ENCODE measurements at regions not wholly inside any gene's neighbourhood (a gene's known extent, or its start where the extent isn't known, plus 50 kb on each side); places are given as distances from the start of the nearest gene placed in this dataset.

- no peak for ATAC-seq
Observed at GRCh38 chr7:41489885-41490284, 213.0 kb downstream of the INHBA start.

DNA sequence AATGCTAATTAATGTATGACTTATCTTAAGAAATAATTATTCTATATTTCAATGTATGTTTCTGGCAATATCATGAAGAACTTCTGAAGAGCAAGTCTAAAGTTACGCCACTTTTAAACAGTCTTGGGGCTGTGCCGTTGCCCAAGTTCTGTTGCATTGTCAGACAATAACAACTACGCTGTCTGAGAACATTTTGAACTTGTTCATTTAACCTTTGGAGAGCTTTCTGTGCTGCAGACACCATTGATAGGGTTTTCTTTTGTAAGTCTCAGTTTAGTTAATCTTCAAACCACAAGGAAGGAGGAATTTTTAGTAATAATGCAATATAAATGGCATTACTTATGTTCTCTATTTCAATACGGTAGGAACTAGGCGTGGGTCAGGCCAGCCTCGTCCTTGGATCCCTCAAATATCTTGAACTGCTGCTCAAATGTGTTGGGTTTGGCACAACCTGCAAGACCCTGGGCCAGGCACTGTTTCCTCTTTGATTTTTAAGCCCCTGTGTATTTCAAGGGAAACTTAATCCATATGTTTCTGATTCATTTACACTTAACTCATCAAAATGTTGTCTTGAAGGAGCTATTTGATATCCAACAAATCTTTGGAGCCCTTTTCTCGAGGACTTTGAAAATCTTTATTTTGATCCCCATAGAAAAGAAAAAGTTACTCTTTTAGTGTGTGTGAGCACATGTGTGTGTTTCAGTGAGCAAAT is 215.5 kb downstream of the INHBA start:
- TF ChIP-seq ARNTL (CRISPR knock-in tag; IDR thresholded peaks at IDR 0.05; ENCODE audit: borderline replicate concordance, low read depth) (no peak), CSDC2 (CRISPR knock-in tag; IDR thresholded peaks at IDR 0.05) (no peak), ZNF565 (CRISPR knock-in tag; conservative IDR thresholded peaks at IDR 0.05; ENCODE audit: low read depth) (no peak), ZNF8 (CRISPR knock-in tag; IDR thresholded peaks at IDR 0.05) (no peak), SNAI2 (CRISPR knock-in tag; IDR thresholded peaks at IDR 0.05) (no peak), ZFP30 (CRISPR knock-in tag; IDR thresholded peaks at IDR 0.05) (no peak), BACH2 (CRISPR knock-in tag; IDR thresholded peaks at IDR 0.05; ENCODE audit: borderline replicate concordance) (no peak), RARB (CRISPR knock-in tag; IDR thresholded peaks at IDR 0.05) (no peak), OSR1 (CRISPR knock-in tag; IDR thresholded peaks at IDR 0.05) (no peak), ZNF70 (CRISPR knock-in tag; IDR thresholded peaks at IDR 0.05) (no peak), GLIS3 (CRISPR knock-in tag; IDR thresholded peaks at IDR 0.05) (no peak)
- TF ChIP-seq, protein P1, sequence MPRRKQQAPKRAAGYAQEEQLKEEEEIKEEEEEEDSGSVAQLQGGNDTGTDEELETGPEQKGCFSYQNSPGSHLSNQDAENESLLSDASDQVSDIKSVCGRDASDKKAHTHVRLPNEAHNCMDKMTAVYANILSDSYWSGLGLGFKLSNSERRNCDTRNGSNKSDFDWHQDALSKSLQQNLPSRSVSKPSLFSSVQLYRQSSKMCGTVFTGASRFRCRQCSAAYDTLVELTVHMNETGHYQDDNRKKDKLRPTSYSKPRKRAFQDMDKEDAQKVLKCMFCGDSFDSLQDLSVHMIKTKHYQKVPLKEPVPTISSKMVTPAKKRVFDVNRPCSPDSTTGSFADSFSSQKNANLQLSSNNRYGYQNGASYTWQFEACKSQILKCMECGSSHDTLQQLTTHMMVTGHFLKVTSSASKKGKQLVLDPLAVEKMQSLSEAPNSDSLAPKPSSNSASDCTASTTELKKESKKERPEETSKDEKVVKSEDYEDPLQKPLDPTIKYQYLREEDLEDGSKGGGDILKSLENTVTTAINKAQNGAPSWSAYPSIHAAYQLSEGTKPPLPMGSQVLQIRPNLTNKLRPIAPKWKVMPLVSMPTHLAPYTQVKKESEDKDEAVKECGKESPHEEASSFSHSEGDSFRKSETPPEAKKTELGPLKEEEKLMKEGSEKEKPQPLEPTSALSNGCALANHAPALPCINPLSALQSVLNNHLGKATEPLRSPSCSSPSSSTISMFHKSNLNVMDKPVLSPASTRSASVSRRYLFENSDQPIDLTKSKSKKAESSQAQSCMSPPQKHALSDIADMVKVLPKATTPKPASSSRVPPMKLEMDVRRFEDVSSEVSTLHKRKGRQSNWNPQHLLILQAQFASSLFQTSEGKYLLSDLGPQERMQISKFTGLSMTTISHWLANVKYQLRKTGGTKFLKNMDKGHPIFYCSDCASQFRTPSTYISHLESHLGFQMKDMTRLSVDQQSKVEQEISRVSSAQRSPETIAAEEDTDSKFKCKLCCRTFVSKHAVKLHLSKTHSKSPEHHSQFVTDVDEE (CRISPR knock-in tag; IDR thresholded peaks at IDR 0.05), result no peak
- TF ChIP-seq, protein P2, sequence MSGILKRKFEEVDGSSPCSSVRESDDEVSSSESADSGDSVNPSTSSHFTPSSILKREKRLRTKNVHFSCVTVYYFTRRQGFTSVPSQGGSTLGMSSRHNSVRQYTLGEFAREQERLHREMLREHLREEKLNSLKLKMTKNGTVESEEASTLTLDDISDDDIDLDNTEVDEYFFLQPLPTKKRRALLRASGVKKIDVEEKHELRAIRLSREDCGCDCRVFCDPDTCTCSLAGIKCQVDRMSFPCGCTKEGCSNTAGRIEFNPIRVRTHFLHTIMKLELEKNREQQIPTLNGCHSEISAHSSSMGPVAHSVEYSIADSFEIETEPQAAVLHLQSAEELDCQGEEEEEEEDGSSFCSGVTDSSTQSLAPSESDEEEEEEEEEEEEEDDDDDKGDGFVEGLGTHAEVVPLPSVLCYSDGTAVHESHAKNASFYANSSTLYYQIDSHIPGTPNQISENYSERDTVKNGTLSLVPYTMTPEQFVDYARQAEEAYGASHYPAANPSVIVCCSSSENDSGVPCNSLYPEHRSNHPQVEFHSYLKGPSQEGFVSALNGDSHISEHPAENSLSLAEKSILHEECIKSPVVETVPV (CRISPR knock-in tag; IDR thresholded peaks at IDR 0.05), result no peak
- ATAC-seq, result no peak

More at GRCh38 chr7:41489885-41490284, 213.0 kb downstream of the INHBA start:
- no peak for TF ChIP-seq SNAI2 (CRISPR knock-in tag; IDR thresholded peaks at IDR 0.05)
- TF ChIP-seq GLIS3 (CRISPR knock-in tag; IDR thresholded peaks at IDR 0.05), result no peak
- TF ChIP-seq ZNF70 (CRISPR knock-in tag; IDR thresholded peaks at IDR 0.05), result no peak
- TF ChIP-seq ZFP30 (CRISPR knock-in tag; IDR thresholded peaks at IDR 0.05), result no peak
- no peak for TF ChIP-seq ARNTL (CRISPR knock-in tag; IDR thresholded peaks at IDR 0.05; ENCODE audit: borderline replicate concordance, low read depth)
- no peak for TF ChIP-seq BACH2 (CRISPR knock-in tag; IDR thresholded peaks at IDR 0.05; ENCODE audit: borderline replicate concordance)
- TF ChIP-seq ZC3H10 (CRISPR knock-in tag; IDR thresholded peaks at IDR 0.05), result no peak
- TF ChIP-seq CREB5 (CRISPR knock-in tag; IDR thresholded peaks at IDR 0.05; ENCODE audit: low read depth), result no peak
- TF ChIP-seq RARB (CRISPR knock-in tag; IDR thresholded peaks at IDR 0.05), result no peak
- no peak for TF ChIP-seq ISL1 (CRISPR knock-in tag; IDR thresholded peaks at IDR 0.05)
- TF ChIP-seq PPARA (CRISPR knock-in tag; IDR thresholded peaks at IDR 0.05; ENCODE audit: borderline replicate concordance), result no peak
- no peak for TF ChIP-seq TCF4 (CRISPR knock-in tag; IDR thresholded peaks at IDR 0.05; ENCODE audit: borderline replicate concordance)
- no peak for TF ChIP-seq POU6F1 (CRISPR knock-in tag; IDR thresholded peaks at IDR 0.05; ENCODE audit: borderline replicate concordance, low read depth)

GRCh38 chr7:41481353-41481752 is 221.5 kb downstream of the INHBA start:
- no peak for ATAC-seq
- TF ChIP-seq OSR1 (CRISPR knock-in tag; IDR thresholded peaks at IDR 0.05), result no peak
- no peak for TF ChIP-seq SNAI2 (CRISPR knock-in tag; IDR thresholded peaks at IDR 0.05)
- TF ChIP-seq TOX (CRISPR knock-in tag; IDR thresholded peaks at IDR 0.05; ENCODE audit: borderline replicate concordance), result no peak
- TF ChIP-seq ISL1 (CRISPR knock-in tag; IDR thresholded peaks at IDR 0.05), result no peak
- TF ChIP-seq BACH2 (CRISPR knock-in tag; IDR thresholded peaks at IDR 0.05; ENCODE audit: borderline replicate concordance), result no peak
- no peak for TF ChIP-seq ESRRG (CRISPR knock-in tag; IDR thresholded peaks at IDR 0.05)
- TF ChIP-seq, protein P1 (CRISPR knock-in tag; IDR thresholded peaks at IDR 0.05), result no peak
- TF ChIP-seq GLIS3 (CRISPR knock-in tag; IDR thresholded peaks at IDR 0.05), result no peak
- no peak for TF ChIP-seq PPARA (CRISPR knock-in tag; IDR thresholded peaks at IDR 0.05; ENCODE audit: borderline replicate concordance)
- TF ChIP-seq ZFP3 (CRISPR knock-in tag; IDR thresholded peaks at IDR 0.05), result no peak
- TF ChIP-seq ZNF565 (CRISPR knock-in tag; conservative IDR thresholded peaks at IDR 0.05; ENCODE audit: low read depth), result no peak
- no peak for TF ChIP-seq ZNF8 (CRISPR knock-in tag; IDR thresholded peaks at IDR 0.05)
- no peak for TF ChIP-seq POU6F1 (CRISPR knock-in tag; IDR thresholded peaks at IDR 0.05; ENCODE audit: borderline replicate concordance, low read depth)
- TF ChIP-seq ZC3H10 (CRISPR knock-in tag; IDR thresholded peaks at IDR 0.05), result no peak
- TF ChIP-seq ZNF70 (CRISPR knock-in tag; IDR thresholded peaks at IDR 0.05), result no peak
- no peak for TF ChIP-seq RARB (CRISPR knock-in tag; IDR thresholded peaks at IDR 0.05)
- TF ChIP-seq CREB5 (CRISPR knock-in tag; IDR thresholded peaks at IDR 0.05; ENCODE audit: low read depth), result no peak

All from SK-N-SH treated with all-trans-retinoic acid at 6 μM for 48 hours (cell line).